Epithelial cell of prostate (primary cell): ENCODE measurements at regions not wholly inside any gene's neighbourhood (a gene's known extent, or its start where the extent isn't known, plus 50 kb on each side); places are given as distances from the start of the nearest gene placed in this dataset.
A peak's percentile ranks its signal among the peaks of the same experiment; 100 is the strongest.
"Not testable (repeated sequence)": the region's sequence is repeated elsewhere in the genome, so short reads cannot be mapped to it uniquely, and the experiment has no call there.

ENCODE experiments used
- DNase-seq: peaks from one replicate; pipeline ENCODE4 v3.0.0-alpha.2; 2011; ENCODE audit warnings: low read depth, low spot score
- H3K27ac ChIP-seq: fragments of 450-650 bp; 2 replicates; pipeline ENCODE4 v1.5.1; 2017; ENCODE audit warnings: mild to moderate bottlenecking

DNA sequence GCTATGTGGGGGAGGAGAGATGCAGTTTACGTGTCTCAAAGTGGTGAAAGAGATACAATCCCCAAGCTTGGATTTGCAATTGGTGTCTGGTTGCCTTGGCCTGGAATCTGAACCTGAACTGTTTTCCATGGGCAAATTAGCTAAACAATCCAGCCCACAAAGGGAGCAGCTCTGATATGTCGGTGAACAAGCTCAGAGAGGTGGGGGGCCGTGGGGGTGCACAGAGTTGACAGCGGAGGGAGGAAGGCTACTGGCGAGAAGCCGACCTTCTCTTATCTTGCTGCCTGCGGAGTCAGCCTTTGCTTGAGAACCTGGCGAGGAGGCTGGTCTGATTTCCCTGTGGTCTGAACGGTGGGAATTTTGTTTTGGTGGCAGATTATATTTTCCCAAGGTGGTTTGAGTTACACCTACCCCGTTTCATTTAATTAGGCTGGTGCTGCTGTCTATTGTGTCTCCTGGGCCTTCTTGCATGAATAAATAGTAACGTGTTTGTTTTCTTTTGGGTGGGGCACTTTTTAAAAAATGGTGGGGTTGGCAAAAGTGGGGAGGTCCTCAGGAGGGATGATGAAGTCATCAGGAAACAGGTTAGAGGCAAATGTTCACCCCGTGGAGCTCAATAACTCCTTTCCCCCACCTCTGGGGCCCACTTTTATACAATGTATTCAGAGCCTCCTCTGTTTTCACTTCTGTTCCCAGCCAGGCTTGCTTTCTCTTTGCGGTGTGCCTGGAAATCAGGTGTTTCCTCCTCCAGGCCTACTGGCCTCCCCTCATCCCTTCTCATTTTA lies 80.9 kb upstream of the IGFBP5 start:
- H3K27ac ChIP-seq = no peak overlapping the region
- DNase-seq = no peak

GRCh38 chr2:216775043-216775453 lies 79.7 kb upstream of the IGFBP5 start:
- H3K27ac ChIP-seq = no peak overlapping the region
- peak; percentile 64 for DNase-seq

GRCh38 chr2:216774620-216775019 lies 79.3 kb upstream of the IGFBP5 start:
- no peak for DNase-seq
- H3K27ac ChIP-seq = no peak overlapping the region

DNA sequence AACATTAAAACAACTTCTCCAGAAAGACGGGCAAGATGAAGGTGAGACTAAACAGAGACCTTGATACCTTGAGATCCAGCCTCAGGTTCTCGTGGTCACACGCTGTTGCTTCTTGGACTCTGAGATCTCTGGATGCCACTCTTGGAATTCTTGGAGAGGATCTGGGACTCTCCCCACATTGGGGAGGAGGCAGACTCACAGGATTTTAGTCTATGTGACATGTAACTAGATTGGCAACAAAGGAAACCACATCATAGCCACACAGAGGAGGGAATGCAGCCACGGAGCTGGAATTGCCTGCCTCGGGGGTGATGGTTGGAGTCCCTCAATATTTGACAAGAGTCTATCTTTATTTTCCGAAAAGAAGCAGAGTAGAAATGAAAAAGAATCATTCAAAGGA lies 78.8 kb upstream of the IGFBP5 start:
- no peak overlapping the region for H3K27ac ChIP-seq
- no peak for DNase-seq

DNA sequence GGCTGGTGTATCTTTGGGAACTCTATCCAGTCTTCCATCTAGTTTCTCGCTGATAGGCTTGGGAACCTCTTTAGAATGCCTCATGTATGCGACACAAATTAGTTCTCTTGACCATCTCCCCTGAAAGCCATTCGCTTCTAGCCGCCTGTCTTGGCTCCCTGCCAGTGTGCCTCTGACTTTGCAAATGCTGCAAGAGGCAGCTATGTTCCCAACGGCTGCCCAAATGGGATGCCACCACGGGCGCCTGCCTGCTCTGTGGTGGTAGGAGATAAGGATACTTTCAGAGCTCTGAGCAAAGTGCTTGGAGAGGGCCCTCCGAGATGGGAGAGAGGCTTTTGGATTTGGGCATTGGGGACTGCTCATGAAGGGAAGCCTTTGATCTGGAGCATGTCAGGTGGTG lies 77.7 kb upstream of the IGFBP5 start:
- no peak for DNase-seq
- no peak overlapping the region for H3K27ac ChIP-seq

GRCh38 chr2:216770717-216771116 lies 75.4 kb upstream of the IGFBP5 start:
- no peak overlapping the region for H3K27ac ChIP-seq
- DNase-seq = no peak

DNA sequence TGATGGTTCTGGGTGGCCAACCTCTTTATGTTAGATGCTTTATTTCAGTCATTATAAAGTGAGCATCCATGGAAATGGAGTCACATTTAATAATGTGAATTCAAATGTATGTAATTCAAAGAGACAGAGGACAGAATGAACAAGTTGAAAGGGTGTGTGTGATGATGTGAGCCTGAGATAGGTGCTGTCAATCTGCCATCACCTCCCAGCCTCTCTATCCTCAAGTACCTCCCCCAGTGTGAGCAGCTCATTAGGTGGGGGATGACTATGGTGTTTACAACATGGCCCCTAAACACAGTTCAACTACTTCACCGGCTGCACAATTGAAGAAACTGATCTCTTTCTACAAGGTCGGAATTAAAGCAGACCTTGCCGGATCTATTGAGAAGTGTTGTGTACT lies 74.7 kb upstream of the IGFBP5 start:
- no peak for DNase-seq
- H3K27ac ChIP-seq = no peak overlapping the region

DNA sequence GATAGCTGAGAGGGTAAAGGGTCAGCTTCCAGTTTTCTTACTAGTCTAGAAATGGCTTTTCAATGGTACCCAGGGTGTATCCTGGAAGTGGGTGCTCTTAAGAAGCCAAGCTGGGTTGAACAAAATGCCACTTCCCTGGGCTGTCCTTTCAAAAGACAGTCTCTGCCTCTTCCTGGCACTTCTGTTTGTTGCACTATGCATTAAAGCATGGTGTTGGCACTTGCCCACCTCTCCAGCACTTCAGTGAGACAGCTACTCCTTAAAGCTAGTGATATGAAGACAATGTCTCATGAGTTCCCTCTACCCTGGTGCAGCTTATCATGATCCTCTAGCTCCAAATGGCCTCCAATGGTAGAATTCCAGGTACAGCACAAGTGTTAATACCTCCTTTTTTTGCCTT lies 74.3 kb upstream of the IGFBP5 start:
- DNase-seq = no peak
- H3K27ac ChIP-seq = no peak overlapping the region

- DNase-seq = no peak
- no peak overlapping the region for H3K27ac ChIP-seq
Observed at GRCh38 chr2:216768908-216769411, 73.6 kb upstream of the IGFBP5 start.

DNA sequence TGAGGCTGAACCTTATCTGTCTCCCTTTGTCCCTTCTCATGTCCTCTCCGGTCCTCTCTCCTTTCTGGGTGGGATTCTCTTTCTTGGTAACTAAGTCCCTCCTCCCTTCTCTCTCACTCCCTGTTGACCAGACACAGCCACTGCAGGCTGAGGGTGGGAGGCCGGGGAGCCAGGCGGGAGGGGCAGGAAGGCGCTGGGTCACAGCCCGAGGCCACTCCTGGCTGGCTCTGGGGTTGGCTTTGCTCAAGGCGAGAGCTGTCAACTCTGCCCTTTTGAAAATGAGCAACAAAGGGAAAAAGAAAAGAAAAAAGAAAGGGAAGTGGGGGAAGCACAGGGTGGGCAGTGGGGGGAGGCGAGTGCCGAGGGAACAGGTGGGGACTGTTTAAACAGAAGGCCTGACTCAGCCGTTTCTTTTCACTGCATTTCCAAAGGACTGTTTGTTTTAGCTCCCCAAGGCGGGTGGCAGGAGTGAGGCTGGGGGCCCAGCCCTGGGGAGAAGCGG lies 70.5 kb upstream of the IGFBP5 start:
- DNase-seq = no peak
- no peak overlapping the region for H3K27ac ChIP-seq

- H3K27ac ChIP-seq = no peak overlapping the region
- DNase-seq = no peak
Observed at GRCh38 chr2:216763396-216763795, 68.0 kb upstream of the IGFBP5 start.

GRCh38 chr2:216761809-216762208 lies 66.5 kb upstream of the IGFBP5 start:
- H3K27ac ChIP-seq = no peak overlapping the region
- no peak for DNase-seq

GRCh38 chr2:216761133-216761532 lies 65.8 kb upstream of the IGFBP5 start:
- no peak overlapping the region for H3K27ac ChIP-seq
- DNase-seq = no peak

GRCh38 chr2:216758256-216759155 lies 63.2 kb upstream of the IGFBP5 start:
- DNase-seq = no peak
- no peak overlapping the region for H3K27ac ChIP-seq

- DNase-seq = no peak
- H3K27ac ChIP-seq = no peak overlapping the region
Observed at GRCh38 chr2:216757532-216757931, 62.2 kb upstream of the IGFBP5 start.

DNA sequence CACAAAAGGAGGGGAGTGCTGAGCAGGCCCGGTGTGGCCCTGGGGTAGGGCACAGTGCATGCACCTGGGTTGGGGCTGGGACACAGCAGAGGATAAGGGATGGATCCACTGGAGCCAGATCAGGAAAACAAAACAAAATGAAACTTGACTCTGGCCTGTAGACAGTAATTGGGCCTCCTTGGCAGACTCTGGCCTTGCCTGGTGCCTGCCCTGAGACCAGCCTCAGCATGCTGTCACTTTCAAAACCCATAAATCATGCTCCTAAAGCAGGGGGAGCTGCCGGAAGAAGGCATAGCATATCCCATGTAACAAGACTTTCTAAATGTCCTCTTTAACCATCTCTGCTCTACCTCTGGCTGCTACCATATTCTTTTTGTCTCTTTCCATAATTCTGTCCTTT lies 61.1 kb upstream of the IGFBP5 start:
- no peak overlapping the region for H3K27ac ChIP-seq
- no peak for DNase-seq

GRCh38 chr2:216754812-216755211 lies 59.5 kb upstream of the IGFBP5 start:
- no peak overlapping the region for H3K27ac ChIP-seq
- DNase-seq = no peak

DNA sequence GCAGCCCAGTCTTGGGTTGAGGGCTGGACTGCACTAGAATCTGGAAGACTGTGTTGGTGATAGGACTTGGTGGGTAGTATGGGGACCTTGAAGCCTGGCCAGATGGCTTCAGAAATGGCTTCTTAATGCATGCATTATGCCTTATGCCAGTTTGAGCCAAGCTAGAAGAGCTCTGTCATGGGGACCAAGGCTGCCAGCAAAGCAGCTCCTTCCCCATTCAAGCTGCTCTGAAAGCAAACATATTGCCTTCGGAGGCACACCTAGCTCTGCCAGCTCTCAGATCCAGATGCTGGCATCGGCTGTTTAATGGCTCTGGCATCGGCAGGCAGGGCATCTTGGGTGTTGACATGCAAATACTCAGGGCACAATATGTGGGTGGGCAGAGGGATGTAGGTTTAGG lies 59.0 kb upstream of the IGFBP5 start:
- DNase-seq = no peak
- no peak overlapping the region for H3K27ac ChIP-seq

GRCh38 chr2:216752855-216753505 lies 57.6 kb upstream of the IGFBP5 start:
- no peak overlapping the region for H3K27ac ChIP-seq
- DNase-seq = no peak

DNA sequence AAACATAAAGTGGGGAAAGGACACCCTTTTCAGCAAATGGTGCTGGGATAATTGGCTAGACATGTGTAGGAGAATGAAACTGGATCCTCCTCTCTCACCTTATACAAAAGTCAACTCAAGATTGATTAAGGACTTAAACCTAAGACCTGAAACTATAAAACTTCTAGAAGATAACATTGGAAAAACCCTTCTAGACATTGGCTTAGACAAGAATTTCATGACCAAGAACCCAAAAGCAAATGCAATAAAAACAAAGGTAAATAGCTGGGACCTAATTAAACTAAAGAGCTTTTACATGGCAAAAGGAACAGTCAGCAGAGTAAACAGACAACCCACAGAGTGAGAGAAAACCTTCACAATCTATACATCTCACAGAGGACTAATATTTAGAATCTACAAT lies 55.4 kb upstream of the IGFBP5 start:
- not testable (repeated sequence) for DNase-seq, H3K27ac ChIP-seq

DNA sequence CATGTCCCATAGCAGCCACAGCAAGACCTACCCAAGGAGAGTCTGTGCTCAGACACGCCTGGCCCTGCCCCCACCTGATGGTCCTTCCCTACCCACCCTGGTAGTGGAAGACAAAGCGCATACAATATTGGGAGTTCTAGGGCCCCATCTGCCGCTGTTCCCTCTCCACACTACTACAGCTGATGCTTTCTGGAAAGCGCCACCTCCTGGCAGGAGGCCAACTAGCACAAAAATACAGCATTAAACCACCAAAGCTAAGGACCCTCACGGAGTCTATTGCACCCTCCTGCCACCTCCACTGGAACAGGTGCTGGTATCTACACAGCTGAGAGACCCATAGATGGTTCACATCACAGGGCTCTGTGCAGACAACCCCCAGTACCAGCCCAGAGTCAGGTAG lies 50.9 kb upstream of the IGFBP5 start:
- not testable (repeated sequence) for H3K27ac ChIP-seq, DNase-seq
